Endothelial cell of umbilical vein (primary cell): ENCODE measurements at regions not wholly inside any gene's neighbourhood (a gene's known extent, or its start where the extent isn't known, plus 50 kb on each side); places are given as distances from the start of the nearest gene placed in this dataset.

ENCODE experiments used
- BruUV-seq: library from RNA; stranded (reverse); fragments of 400-500 nt; replicated peaks from 2 replicates; lab custom pipeline; 2021; lab: Mats Ljungman, UMichigan
- CTCF ChIA-PET: fragments of 300-600, 350-600 bp; sonication (Branson Sonifier 250); formaldehyde crosslinking; loops from one replicate; lab custom pipeline; 2021; ENCODE audit warnings: antibody characterized with exemption, inconsistent platforms; lab: Charles Lee
- POLR2A ChIA-PET: fragments of 300-600, 350-600 bp; sonication (Branson Sonifier 250); formaldehyde crosslinking; loops from one replicate; lab custom pipeline; 2021; ENCODE audit warnings: antibody characterized with exemption, inconsistent platforms; lab: Charles Lee
- DNase-seq: peaks from one replicate; pipeline ENCODE4 v3.0.0-alpha.2; 2011; ENCODE audit warnings: low read depth, low spot score
- FAIRE-seq: peaks from 2 replicates; lab custom pipeline; 2011; peaks lifted over from hg19 to GRCh38; lab: Jason Lieb, UNC
- H2AFZ ChIP-seq: 2 replicates; pipeline ENCODE4 v1.6.0; 2012; ENCODE audit warnings: low read depth, low read length, control low read depth, inconsistent platforms
- H3K27ac ChIP-seq: 2 replicates; pipeline ENCODE4 v1.5.1; 2011; ENCODE audit warnings: low read depth, mild to moderate bottlenecking, control low read depth, low read length, moderate library complexity; ENCODE audit not compliant: insufficient read depth
- H3K27me3 ChIP-seq, 2 experiments: 2 replicates each; pipeline versions ENCODE4 v1.6.0 to v1.6.1; 2011; ENCODE audit warnings: low read length in 2 of 2, mixed read lengths in 1 of 2; ENCODE audit not compliant: control insufficient read depth in 2 of 2, insufficient read depth in 2 of 2
- H3K36me3 ChIP-seq, 2 experiments: 2 replicates in 1 of 2; 3 replicates in 1 of 2; pipeline ENCODE4 v1.5.1; 2011; ENCODE audit warnings: low read length in 2 of 2, mild to moderate bottlenecking in 1 of 2, moderate library complexity in 1 of 2; ENCODE audit not compliant: control insufficient read depth in 2 of 2, insufficient read depth in 2 of 2; ENCODE audit errors: extremely low read depth in 1 of 2
- H3K4me1 ChIP-seq: 3 replicates; pipeline ENCODE4 v1.5.1; 2011; ENCODE audit warnings: mild to moderate bottlenecking, low read length; ENCODE audit not compliant: control insufficient read depth, insufficient read depth; ENCODE audit errors: extremely low read depth
- H3K4me2 ChIP-seq: 2 replicates; pipeline ENCODE4 v1.6.1; 2011; ENCODE audit warnings: low read length, control low read depth, mixed read lengths; ENCODE audit not compliant: insufficient read depth
- H3K4me3 ChIP-seq, 3 experiments: fragments of 200-600 bp in 1 of 3; sonication (generic), shearing (Covaris generic) in 1 of 3; replicated peaks in 1 of 3; 2 replicates each; pipeline ENCODE4 v1.5.1; 2011 to 2016; ENCODE audit warnings: control low read depth in 3 of 3, low read length in 3 of 3, mild to moderate bottlenecking in 2 of 3, inconsistent platforms in 1 of 3, low read depth in 1 of 3, moderate library complexity in 1 of 3; ENCODE audit not compliant: insufficient read depth in 1 of 3
- H3K79me2 ChIP-seq: 2 replicates; pipeline ENCODE4 v1.6.0; 2012; ENCODE audit warnings: low read length, inconsistent platforms; ENCODE audit not compliant: control insufficient read depth, insufficient read depth
- H3K9ac ChIP-seq: replicated peaks from 2 replicates; pipeline ENCODE3; 2011; ENCODE audit warnings: low read length, control low read depth; ENCODE audit not compliant: insufficient read depth; ENCODE audit errors: extremely low read depth
- H3K9me1 ChIP-seq: replicated peaks from 3 replicates; pipeline ENCODE4 v1.6.0; 2011; ENCODE audit warnings: mild to moderate bottlenecking, low read length; ENCODE audit not compliant: control insufficient read depth, insufficient read depth; ENCODE audit errors: extremely low read depth
- H3K9me3 ChIP-seq: replicated peaks from 2 replicates; pipeline ENCODE4 v1.5.1; 2012; ENCODE audit warnings: low read length, inconsistent platforms; ENCODE audit not compliant: control insufficient read depth, insufficient read depth
- H4K20me1 ChIP-seq: replicated peaks from 2 replicates; pipeline ENCODE3; 2011; ENCODE audit warnings: mild to moderate bottlenecking, low read length; ENCODE audit not compliant: control insufficient read depth, insufficient read depth; ENCODE audit errors: extremely low read depth
- EZH2 ChIP-seq: IDR thresholded peaks from 2 replicates; pipeline ENCODE4 v1.6.1; 2012; ENCODE audit warnings: borderline replicate concordance, low read depth, mild to moderate bottlenecking, moderate library complexity, low read length, inconsistent platforms; ENCODE audit not compliant: severe bottlenecking
- FOS ChIP-seq: IDR thresholded peaks from 2 replicates; pipeline ENCODE4 v1.6.1; 2011; ENCODE audit warnings: mild to moderate bottlenecking, low read length, moderate library complexity, borderline replicate concordance; ENCODE audit not compliant: insufficient read depth
- GATA2 ChIP-seq: IDR thresholded peaks from 2 replicates; pipeline ENCODE4 v1.7.0; 2011; ENCODE audit warnings: low read depth, mild to moderate bottlenecking, moderate library complexity, mixed read lengths, low read length; ENCODE audit not compliant: insufficient read length, insufficient read depth
- JUN ChIP-seq: IDR thresholded peaks from 2 replicates; pipeline ENCODE4 v1.6.1; 2011; ENCODE audit warnings: borderline replicate concordance, low read depth; ENCODE audit not compliant: insufficient read length, insufficient read depth
- MAX ChIP-seq: IDR thresholded peaks from 2 replicates; pipeline ENCODE4 v1.6.1; 2011; ENCODE audit not compliant: insufficient read depth, insufficient read length
- MYC ChIP-seq: IDR thresholded peaks from one replicate; pipeline ENCODE4 v1.6.1; 2011; ENCODE audit warnings: mild to moderate bottlenecking, low read depth, low read length
- POLR2A ChIP-seq: IDR thresholded peaks from 2 replicates; pipeline ENCODE4 v1.6.1; 2012; ENCODE audit warnings: low read depth, mild to moderate bottlenecking, control low read depth, low read length
- POLR2AphosphoS5 ChIP-seq: IDR thresholded peaks from 2 replicates; pipeline ENCODE4 v1.6.1; 2012; ENCODE audit warnings: low read depth, mild to moderate bottlenecking, control low read depth, low read length, moderate library complexity; ENCODE audit not compliant: insufficient read depth
- dilution Hi-C: fragments of 300-500 bp; cut with MboI; formaldehyde crosslinking; loops from one replicate; pipeline ENCODE4 v1.15.0; 2019; ENCODE audit warnings: low sequenced_read_pairs; ENCODE audit not compliant: extremely low pct_ligation_motif_present
- intact Hi-C: fragments of 100-400 bp; cut with micrococcal nuclease; formaldehyde crosslinking; loops from one replicate; pipeline ENCODE4 v1.10.0; 2022
- TF ChIP-seq, protein P1 (sequence below), 2 donors: IDR thresholded peaks; 1 replicate in 1 of 2; 2 replicates in 1 of 2; pipeline ENCODE4 v1.5.1; 2011; ENCODE audit warnings: low read length in 2 of 2, mild to moderate bottlenecking in 2 of 2, moderate library complexity in 2 of 2, control low read depth in 1 of 2, inconsistent platforms in 1 of 2, low read depth in 1 of 2; ENCODE audit not compliant: insufficient read depth in 1 of 2; ENCODE audit errors: extremely low read depth in 1 of 2

DNA sequence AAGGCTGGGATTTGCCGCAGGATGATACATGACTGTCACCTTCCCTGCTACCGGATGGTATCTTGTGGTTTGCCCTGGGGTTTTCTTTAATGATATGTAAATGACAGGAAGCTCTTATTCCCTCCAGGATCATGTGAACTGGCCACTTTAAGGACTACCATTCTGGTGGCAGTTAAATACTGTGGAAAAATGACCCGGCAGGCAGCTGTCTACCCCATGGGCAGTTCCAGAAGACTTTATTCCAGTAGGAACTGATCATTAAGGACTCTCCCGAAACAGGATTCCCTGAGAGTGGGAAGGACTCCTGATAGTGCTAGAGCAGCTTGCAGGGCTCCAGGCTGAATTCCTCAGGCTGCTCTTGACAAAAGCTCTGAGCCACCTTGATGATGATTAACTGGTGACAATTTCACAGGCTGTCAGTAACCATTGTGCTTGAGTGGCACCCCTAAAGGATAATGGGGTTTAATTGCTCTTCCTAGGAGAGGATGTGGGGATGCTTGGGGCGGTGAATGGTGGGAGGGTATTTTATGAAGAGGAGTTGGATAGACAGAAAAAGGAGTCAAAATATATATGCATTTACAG lies 212.0 kb downstream of the CPS1 start:
- dilution Hi-C loops = no loop called here
- FAIRE-seq = no peak
- intact Hi-C loops = no loop called here

More for the DNA sequence above, 212.0 kb downstream of the CPS1 start:
- ChIA-PET CTCF (no interaction called here), POLR2A (no interaction called here)
- H3K4me1 ChIP-seq = no peaks in the 10 kb centered on the region
- H3K27ac ChIP-seq = no peak overlapping the region
- TF ChIP-seq MYC (no peak), FOS (no peak), JUN (no peak), POLR2AphosphoS5 (no peak), GATA2 (no peak), EZH2 (no peak), MAX (no peak), POLR2A (no peak)
- TF ChIP-seq, protein P1, sequence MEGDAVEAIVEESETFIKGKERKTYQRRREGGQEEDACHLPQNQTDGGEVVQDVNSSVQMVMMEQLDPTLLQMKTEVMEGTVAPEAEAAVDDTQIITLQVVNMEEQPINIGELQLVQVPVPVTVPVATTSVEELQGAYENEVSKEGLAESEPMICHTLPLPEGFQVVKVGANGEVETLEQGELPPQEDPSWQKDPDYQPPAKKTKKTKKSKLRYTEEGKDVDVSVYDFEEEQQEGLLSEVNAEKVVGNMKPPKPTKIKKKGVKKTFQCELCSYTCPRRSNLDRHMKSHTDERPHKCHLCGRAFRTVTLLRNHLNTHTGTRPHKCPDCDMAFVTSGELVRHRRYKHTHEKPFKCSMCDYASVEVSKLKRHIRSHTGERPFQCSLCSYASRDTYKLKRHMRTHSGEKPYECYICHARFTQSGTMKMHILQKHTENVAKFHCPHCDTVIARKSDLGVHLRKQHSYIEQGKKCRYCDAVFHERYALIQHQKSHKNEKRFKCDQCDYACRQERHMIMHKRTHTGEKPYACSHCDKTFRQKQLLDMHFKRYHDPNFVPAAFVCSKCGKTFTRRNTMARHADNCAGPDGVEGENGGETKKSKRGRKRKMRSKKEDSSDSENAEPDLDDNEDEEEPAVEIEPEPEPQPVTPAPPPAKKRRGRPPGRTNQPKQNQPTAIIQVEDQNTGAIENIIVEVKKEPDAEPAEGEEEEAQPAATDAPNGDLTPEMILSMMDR (IDR thresholded peaks at IDR 0.05; ENCODE audit: extremely low read depth in 1 of 2, insufficient read depth in 1 of 2, low read depth in 1 of 2, low read length in 2 of 2) = no peak
- DNase-seq = no peak
- no peaks in the 10 kb centered on the region for H3K9me3 ChIP-seq
- H3K4me2 ChIP-seq = no peak overlapping the region
- H4K20me1 ChIP-seq = no peaks in the 10 kb centered on the region
- H3K9me1 ChIP-seq = no peaks in the 10 kb centered on the region
- H2AFZ ChIP-seq = no peak overlapping the region
- no peaks in the 10 kb centered on the region for H3K79me2 ChIP-seq
- no peaks in the 10 kb centered on the region for H3K27me3 ChIP-seq
- H3K4me3 ChIP-seq = no peak overlapping the region
- H3K36me3 ChIP-seq = no peaks in the 10 kb centered on the region
- H3K9ac ChIP-seq = no peak overlapping the region
- no TSS peak for BruUV-seq
